NCI-H345 treated with DMSO at 0.1 percent for 48 hours (cell line): ENCODE measurements at regions not wholly inside any gene's neighbourhood (a gene's known extent, or its start where the extent isn't known, plus 50 kb on each side); places are given as distances from the start of the nearest gene placed in this dataset.

ENCODE experiments used
- DNase-seq: peaks from one replicate; lab custom pipeline; 2025; ENCODE audit not compliant: unreplicated experiment; lab: John Stamatoyannopoulos, UW

DNA sequence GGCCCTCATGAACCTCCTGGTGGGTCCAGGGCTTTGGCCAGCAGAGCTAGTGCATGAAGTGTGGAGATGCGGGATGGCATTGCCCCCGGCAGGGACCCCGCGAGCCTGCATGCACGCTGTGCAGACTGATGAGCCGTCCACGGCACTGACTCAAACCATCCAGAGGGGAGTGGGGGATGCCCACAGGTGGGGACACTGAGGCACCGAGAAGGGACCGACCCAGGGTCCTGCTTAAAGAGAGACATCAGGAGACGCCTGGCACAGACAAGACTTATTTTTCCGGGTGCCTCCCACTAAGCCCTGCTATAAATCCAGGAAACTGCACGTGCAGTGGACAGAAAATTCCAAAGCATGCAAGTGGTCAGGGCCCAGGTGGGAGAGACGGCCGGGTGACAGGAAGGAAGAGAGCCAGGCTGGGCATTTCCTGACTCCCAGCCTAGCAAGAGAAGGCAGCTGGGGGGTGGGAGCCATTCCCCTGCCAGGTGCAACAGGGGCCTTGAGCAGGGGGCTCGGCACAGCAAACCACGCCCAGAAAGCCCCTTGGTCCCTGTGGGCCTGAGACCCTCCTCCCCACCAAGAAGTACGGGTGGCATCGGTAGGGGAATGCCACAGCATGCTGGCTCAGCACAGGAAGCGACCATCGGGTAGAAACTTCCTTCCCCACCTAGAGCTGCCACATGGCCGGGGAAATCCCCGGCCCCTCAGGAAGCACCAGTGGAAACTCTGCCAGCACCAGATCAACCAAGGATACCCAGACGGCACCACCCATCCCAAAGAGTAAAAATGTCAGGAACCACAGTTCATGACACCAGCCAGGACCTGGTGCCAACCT lies 91.5 kb downstream of the FOXL3 start:
- DNase-seq: no peak

- DNase-seq: no peak
These were observed 92.1 kb downstream of the FOXL3 start for GRCh38 chr7:382043-382400.

GRCh38 chr7:386385-386784 lies 96.4 kb downstream of the FOXL3 start:
- DNase-seq: no peak

- DNase-seq: no peak
These were observed 97.4 kb downstream of the FOXL3 start for GRCh38 chr7:387132-388022.

- no peak for DNase-seq
These were observed 98.3 kb downstream of the FOXL3 start for GRCh38 chr7:388023-388960.

- DNase-seq: no peak
These were observed 99.2 kb downstream of the FOXL3 start for GRCh38 chr7:388961-389701.

GRCh38 chr7:389911-390601 lies 100.1 kb downstream of the FOXL3 start:
- DNase-seq: no peak

GRCh38 chr7:390761-391410 lies 100.9 kb downstream of the FOXL3 start:
- DNase-seq: no peak

DNA sequence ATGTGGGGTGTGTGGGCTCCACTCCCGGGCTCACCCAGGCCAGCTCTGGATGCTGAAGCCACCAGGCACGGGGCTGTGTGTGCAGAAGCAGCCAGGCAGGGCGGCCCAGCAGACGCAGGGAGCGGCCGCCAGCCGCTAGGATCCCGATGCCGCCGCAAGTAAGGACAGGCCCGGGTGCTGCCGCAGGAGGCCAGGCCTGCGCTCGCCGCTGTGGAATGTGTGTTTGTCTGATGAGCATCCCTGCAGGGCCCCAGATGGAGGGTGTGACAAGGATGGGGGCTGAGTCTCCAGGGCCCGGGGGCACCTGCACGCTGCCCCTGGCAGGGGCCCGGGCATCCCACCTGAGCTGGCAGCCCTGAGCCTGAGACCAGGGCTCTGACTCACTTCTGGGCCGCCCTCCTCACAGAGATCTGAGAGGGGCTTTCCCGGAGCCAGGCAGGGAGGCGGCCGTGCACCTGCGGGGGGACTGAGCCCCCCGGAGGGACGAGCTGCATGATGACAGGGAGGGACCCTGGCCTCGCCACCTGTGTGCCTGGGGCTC lies 101.5 kb downstream of the FOXL3 start:
- no peak for DNase-seq

DNA sequence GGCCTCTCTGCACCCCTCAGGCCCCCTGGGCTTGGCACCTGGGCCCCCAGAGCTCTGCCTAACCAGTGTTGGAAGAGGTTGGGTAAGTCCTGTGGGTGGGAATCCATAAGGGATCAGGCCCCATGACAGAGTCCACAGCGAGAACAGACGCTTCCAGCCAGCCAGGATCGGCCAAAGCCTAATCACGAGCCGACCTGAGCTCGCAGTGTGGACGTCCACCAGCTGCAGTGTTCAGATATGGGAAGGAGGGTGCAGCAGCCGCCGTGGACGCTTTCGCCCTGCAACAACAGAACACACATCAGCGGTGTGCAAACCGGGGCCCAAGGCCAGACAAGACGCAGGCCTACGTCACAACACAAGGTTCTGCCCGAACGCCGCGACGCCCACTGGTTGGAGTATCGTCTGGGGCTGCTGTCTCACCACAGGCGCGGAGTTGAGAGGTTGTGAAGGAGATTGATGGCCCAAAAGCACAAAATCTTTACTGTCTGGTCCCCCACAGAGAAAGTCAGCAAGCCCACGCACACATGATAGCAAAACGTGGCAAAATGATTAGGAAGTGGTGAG lies 102.1 kb downstream of the FOXL3 start:
- no peak for DNase-seq

GRCh38 chr7:392822-393221 lies 102.9 kb downstream of the FOXL3 start:
- no peak for DNase-seq

DNA sequence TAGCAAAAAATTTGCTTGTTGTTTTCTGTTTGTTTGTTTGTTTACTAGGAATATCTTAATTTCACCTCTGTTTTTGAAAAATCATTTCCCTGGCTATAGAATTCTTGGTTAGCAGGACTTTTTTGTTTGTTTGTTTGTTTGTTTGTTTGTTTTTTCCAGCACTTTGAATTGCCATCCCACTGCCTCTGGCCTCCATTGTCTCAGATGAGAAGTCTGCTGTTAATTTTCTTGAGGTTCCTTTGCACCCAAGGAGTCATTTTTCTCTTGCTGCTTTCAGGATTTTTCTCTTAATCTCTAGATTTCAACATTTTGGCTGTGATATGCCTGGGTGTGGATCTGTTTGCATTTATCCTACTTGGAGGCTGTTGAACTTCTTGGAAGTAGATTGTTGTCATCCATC lies 105.7 kb downstream of the FOXL3 start:
- DNase-seq: no peak

GRCh38 chr7:398888-399287 lies 108.9 kb downstream of the FOXL3 start:
- no peak for DNase-seq

- DNase-seq: no peak
These were observed 111.0 kb downstream of the FOXL3 start for GRCh38 chr7:400901-401485.

DNA sequence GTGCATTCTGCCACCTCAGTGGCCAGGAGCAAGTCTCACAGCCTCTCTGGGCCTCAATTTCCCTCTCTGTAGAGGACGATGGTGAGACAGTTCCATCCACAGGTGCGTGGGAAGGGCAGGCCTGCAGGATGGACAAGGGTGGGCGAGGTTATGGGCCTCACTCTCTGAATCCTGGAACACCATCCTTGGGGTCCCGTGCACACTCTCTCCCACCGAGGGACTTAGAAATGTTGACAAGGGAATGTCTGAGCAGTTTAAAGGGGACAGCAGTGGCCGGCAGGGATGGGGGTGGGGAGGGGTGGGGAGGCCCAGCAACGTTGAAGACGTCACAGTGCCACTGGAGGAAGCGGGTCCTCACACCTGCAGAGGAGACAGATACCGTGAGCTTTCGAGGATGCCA lies 111.5 kb downstream of the FOXL3 start:
- no peak for DNase-seq

DNA sequence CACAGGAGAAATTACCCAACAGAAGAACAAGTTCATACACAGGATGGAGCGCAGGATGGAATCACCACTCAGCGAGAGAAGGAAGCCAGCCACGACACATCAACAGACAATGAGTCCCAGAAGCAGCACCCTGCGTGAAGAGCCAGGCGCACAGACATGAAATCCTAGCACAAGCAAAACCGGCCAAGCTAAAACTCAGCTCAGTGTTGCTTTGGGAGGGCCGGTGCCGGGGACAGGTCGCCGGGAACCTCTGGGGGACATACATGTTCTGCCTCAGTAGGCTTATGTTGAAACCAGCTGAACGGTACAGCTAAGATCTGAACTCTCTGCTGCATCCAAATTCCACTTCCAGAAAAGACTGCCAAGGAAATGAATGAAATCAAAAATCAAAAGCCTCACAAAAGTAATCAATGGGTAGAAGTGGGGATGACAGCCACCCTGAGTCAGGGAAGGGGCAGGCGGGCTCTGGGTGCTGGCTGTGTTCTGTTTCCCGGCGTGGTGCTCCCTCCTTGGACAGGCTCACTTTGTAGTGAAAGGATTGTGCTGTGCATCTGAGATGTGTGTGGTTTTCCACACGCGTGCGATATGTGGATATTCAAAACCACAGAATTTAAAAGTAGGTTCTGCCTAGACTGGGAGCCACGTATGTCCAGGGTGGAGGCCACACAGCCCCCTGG lies 114.7 kb downstream of the PDGFA start:
- DNase-seq: no peak

DNA sequence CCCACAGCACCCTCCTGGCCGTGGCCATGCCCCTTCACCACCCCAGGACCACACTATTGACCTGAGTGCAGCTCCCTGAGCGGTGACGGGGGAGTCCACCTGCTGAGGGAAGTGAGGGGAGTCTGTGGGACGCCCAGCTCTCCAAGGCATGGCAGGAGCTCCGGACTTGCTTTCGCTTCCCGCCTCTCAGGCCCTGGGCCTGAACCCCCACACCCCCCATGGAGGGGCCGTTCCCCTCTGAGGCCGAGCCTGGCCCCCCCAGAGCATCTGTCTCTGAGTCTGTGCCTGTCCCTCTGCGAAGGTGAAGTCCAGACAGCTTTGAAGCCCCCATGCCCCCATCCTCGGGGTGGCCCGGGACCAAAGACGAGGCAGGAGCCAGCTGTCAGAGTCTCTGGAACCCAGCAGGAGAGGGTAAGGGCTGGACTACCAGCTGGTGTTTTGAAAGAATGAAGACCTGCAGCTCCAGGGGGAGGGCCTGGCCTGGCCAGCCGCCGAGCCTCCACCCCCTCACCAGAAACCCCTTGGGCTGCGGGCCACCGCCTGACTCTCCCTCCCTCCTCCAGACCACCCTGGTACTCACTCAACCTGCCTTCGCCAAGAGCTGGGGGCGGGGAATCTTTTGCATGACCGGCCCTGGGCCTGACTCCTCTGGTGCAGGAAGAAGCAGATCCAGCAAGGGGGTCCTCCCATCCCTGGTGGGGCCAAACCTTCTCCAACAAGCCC lies 114.0 kb downstream of the PDGFA start:
- DNase-seq: no peak
